ENCODE measurements at regions not wholly inside any gene's neighbourhood (a gene's known extent, or its start where the extent isn't known, plus 50 kb on each side); places are given as distances from the start of the nearest gene placed in this dataset.

- no peak overlapping the region for H3K4me3 ChIP-seq
- no peaks in the 10 kb centered on the region for H3K36me3 ChIP-seq
- no peak for TF ChIP-seq CTCF (IDR thresholded peaks at IDR 0.05)
- H3K27ac ChIP-seq: no peak overlapping the region
- ATAC-seq (no peak), DNase-seq (no peak), FAIRE-seq (no peak)
- no peaks in the 10 kb centered on the region for H3K9me3 ChIP-seq
- WGBS, 2 donors: 67 to 84% methylated on average over 3 of the region's 3 CpGs
- intact Hi-C loops (cut with DNase I): no loop called here
- no peaks in the 10 kb centered on the region for H3K27me3 ChIP-seq
- no peaks in the 10 kb centered on the region for H3K4me1 ChIP-seq
Observed at GRCh38 chr1:114278911-114279310, 125.2 kb upstream of the SYT6 start.

DNA sequence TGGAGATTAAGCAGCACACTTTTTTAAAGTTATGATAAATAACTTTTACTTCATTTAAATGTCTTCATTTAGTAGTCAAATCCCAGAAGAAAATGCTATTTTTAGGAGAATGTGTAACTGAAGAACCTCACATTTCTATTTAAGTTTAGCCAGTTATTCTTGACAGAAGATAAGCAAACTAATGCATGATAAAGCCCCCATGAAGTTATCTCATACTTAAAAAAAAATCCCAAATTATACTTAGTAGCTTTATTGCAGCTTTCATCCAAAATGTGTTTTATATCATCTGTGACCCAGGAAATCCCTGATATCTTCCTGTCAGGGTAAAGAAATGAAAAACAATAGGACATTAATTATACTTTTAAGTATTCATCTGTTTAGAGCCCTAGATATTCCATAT is 124.8 kb upstream of the SYT6 start:
- no peaks in the 10 kb centered on the region for H3K9me3 ChIP-seq
- intact Hi-C loops (cut with DNase I): no loop called here
- no peaks in the 10 kb centered on the region for H3K27me3 ChIP-seq
- no peaks in the 10 kb centered on the region for H3K36me3 ChIP-seq
- no peak overlapping the region for H3K27ac ChIP-seq
- DNase-seq: no peak
- no peak for ATAC-seq
- no peak overlapping the region for H3K4me3 ChIP-seq
- H3K4me1 ChIP-seq: no peaks in the 10 kb centered on the region
- no peak for TF ChIP-seq CTCF (IDR thresholded peaks at IDR 0.05)
- no peak for FAIRE-seq

DNA sequence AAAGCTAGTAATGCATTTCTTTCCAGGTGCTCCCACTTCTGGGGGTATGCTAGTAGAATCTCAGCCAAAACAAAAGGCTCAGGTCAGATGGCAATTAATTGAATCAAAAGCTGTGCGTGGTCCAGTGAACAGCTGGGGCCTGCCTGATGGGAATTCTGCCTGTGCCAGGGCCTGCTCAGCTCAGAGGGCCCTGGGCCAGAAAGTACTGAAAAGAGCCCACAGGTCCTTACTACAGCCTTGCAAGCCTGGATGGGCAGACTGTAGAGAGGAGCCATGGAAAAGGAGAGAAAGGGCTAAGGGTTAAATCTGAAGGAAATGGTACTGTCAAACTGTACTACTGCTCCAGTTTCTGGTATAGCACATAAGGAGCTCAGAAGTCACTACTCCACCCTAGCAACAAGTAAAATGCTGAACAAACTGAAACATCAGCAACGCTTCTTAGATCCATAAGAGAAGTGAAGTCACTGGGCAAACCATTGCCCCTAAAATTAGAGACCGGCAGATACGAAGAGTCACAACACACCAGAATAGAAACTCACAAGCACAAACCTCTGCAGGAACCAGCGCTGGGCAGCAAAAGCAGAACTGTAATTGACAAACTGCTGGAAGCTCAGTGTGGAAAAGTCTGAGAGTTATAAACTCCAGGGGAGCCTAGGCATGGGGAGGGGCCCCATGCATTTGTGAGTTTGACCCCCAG is 121.1 kb upstream of the SYT6 start:
- H3K36me3 ChIP-seq: no peaks in the 10 kb centered on the region
- DNase-seq (no peak), ATAC-seq (peak in 2 of 4 donors; percentile 14 to 26), FAIRE-seq (no peak)
- no peaks in the 10 kb centered on the region for H3K27me3 ChIP-seq
- H3K9me3 ChIP-seq: no peaks in the 10 kb centered on the region
- no peak for TF ChIP-seq CTCF (IDR thresholded peaks at IDR 0.05)
- intact Hi-C loops (cut with DNase I): no loop called here
- H3K27ac ChIP-seq: no peak overlapping the region
- H3K4me1 ChIP-seq: no peaks in the 10 kb centered on the region
- no peak overlapping the region for H3K4me3 ChIP-seq
- 82 to 90% methylated on average over 5 of the region's 5 CpGs for WGBS, 2 donors

DNA sequence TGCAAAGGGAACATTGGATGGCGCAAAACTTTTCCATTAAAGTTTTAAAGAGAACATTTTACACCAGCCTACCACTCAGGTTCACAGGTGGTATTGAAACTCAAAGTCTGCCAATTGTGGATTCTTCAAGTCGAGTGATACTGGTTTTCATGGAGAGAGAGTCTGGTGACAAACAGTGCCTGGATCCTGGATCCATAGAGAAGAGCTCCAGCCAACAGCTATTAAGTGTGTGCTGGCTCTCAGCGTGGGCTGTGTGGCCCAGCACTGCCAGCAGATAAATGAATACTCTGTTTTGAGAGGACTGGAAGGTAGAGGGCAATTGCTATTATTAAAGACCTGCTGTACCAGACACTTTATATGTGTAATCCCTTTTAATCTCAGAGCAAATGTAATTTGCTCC is 118.9 kb upstream of the SYT6 start:
- H3K36me3 ChIP-seq: no peaks in the 10 kb centered on the region
- no peak for ATAC-seq
- no peaks in the 10 kb centered on the region for H3K27me3 ChIP-seq
- 69 to 83% methylated on average over 3 of the region's 3 CpGs for WGBS, 2 donors
- FAIRE-seq: no peak
- intact Hi-C loops (cut with DNase I): no loop called here
- H3K9me3 ChIP-seq: no peaks in the 10 kb centered on the region
- no peak overlapping the region for H3K27ac ChIP-seq
- no peak for DNase-seq
- H3K4me3 ChIP-seq: no peak overlapping the region
- no peaks in the 10 kb centered on the region for H3K4me1 ChIP-seq
- no peak for TF ChIP-seq CTCF (IDR thresholded peaks at IDR 0.05)

DNA sequence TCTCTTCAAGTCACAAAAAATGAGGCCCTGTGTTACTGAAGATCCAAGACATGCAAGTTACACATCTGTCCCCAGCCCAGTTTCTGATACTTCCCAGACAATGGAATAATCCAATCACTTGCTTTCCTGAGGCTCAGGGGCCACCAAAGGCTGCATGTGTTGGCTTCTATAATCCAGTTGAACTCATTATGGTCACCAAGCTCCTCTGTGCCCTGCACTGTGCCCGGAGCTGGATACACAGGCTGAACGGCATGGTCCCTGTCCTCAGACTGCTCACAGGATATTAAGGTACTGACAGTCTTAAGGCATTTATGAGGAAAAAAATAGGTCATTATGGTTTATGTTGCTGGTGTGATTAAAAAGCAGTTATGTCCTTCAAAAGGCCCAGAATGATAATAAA is 117.0 kb upstream of the SYT6 start:
- Histone ChIP-seq H3K4me3 (no peak overlapping the region), H3K9me3 (no peaks in the 10 kb centered on the region), H3K4me1 (no peaks in the 10 kb centered on the region), H3K27me3 (no peaks in the 10 kb centered on the region), H3K36me3 (no peaks in the 10 kb centered on the region), H3K27ac (no peak overlapping the region)
- WGBS, 2 donors: 89 to 100% methylated on average over 2 of the region's 2 CpGs
- intact Hi-C loops (cut with DNase I): no loop called here
- no peak for DNase-seq
- ATAC-seq: no peak
- no peak for FAIRE-seq
- TF ChIP-seq CTCF (IDR thresholded peaks at IDR 0.05): no peak
